ENCODE measurements at regions not wholly inside any gene's neighbourhood (a gene's known extent, or its start where the extent isn't known, plus 50 kb on each side); places are given as distances from the start of the nearest gene placed in this dataset.

- TF ChIP-seq ZSCAN30 (CRISPR knock-in tag; IDR thresholded peaks at IDR 0.05) (no peak), SMC3 (IDR thresholded peaks at IDR 0.05; ENCODE audit: low read length) (no peak), SETDB1 (CRISPR knock-in tag; IDR thresholded peaks at IDR 0.05; ENCODE audit: borderline replicate concordance) (no peak), CTCF (CRISPR knock-in tag; IDR thresholded peaks at IDR 0.05) (no peak), ZSCAN31 (CRISPR knock-in tag; IDR thresholded peaks at IDR 0.05; ENCODE audit: low read depth) (no peak), ZNF639 (CRISPR knock-in tag; conservative IDR thresholded peaks at IDR 0.05) (no peak), ZNF251 (CRISPR knock-in tag; IDR thresholded peaks at IDR 0.05) (no peak), ZNF3 (CRISPR knock-in tag; IDR thresholded peaks at IDR 0.05) (no peak), DMAP1 (CRISPR knock-in tag; IDR thresholded peaks at IDR 0.05) (no peak), POLR2AphosphoS5 (IDR thresholded peaks at IDR 0.05; ENCODE audit: low read depth, low read length) (no peak), ZNF558 (CRISPR knock-in tag; IDR thresholded peaks at IDR 0.05; ENCODE audit: borderline replicate concordance) (no peak)
Observed at GRCh38 chr20:47936612-47937011, 151.3 kb upstream of the SULF2 start.
